GM10847 (cell line): ENCODE measurements at regions not wholly inside any gene's neighbourhood (a gene's known extent, or its start where the extent isn't known, plus 50 kb on each side); places are given as distances from the start of the nearest gene placed in this dataset.

Experiments
- POLR2A ChIP-seq: IDR thresholded peaks from 2 replicates; pipeline ENCODE4 v1.6.1; 2011; ENCODE audit not compliant: insufficient read length; ENCODE audit errors: extremely low read depth

DNA sequence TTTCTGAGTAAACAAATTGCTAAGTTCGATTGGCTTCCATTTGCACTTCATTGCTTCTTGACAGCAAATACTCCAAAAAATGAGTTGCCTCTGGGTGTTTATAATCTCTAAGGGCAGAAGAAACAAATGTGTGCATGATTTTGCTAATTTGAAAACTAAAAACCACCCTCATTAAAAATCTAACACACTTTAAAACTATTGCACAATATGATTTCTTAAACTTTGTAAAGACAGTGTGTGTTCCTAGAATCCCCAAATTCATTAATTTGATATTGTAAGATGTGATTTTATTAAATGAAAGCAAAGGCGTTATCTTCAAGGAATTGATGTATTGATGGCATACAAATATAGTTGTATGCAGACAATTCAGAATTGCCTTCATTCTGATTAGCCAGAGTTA is 350.9 kb downstream of the OLFM3 start:
- no peak for TF ChIP-seq POLR2A

DNA sequence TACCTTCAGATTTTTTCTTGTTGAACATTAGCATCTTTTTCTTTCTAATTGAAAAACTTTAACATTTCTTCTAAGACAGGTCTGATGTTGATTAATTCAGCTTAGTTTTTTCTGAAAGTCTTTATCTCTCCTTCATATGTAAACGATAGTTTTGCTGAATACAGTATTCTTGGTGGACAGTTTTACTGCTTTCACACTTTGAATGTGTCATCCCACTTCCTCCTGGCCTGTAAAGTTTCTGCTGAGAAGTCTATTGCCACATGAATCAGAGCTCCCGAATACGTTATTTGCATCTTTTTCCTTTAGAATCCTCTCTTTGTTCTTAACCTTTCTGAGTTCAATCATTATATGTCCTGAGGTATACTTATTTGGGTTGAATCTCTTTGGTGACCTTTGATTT is 344.2 kb downstream of the OLFM3 start:
- no peak for TF ChIP-seq POLR2A

DNA sequence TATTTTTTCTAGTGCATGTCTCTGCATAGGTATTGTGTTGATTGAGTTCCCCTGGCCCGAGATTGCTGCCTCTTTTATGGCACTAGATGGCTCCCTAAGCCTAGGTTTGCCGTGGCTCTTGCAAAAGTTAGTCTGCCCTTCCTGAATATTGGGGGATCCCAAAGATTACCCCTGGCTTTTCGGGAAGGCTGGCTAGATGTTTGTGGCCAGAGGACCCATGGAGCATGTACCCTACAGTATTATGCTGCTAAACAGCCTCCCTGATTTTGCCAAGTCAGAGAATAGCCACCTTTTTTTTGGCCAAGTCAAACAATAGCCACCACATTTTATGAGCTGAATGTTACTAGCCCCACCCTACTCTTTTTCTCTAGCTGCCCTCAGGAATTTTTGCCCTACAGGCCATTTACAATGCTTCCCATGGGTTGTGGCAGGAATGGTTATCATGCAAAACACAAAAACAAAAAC is 343.2 kb downstream of the OLFM3 start:
- TF ChIP-seq POLR2A = no peak

DNA sequence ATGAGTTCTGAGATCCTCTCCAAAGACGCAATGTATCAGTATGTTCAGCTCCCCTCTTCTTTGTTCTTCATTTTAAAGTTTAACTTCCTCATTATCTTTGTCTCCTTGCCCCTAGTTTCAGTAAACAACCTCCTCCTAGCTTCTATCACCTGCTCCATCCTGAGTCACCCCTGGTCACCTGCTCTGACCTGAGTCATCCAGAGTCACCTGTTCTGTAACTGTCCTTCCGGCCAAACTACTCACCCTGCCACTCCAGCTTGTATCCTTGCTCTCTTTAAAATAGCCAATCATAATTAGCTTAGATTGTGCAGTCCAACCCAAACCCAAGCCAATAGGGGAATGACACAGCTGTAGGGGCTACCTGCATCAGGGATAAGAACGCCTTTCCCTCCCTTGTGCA is 332.0 kb downstream of the OLFM3 start:
- no peak for TF ChIP-seq POLR2A

DNA sequence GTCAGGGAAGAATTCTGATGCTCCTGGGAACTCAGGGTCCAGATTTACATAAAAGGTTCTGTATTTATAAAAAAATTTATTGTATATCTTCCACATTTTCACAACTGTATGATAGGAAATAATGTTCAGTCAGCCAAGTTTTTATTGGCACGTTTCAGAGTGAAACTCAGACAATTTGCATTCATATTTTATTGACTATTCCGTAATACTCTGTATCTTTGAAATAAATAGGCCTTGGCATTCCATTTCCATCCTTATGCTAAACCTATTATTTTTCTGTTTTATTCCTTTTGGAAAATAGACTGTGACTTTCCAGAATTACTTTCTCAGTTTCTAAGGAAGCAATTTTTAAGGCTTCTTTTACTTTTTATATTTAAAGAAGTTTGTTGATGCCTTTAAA is 329.0 kb downstream of the OLFM3 start:
- TF ChIP-seq POLR2A = no peak

DNA sequence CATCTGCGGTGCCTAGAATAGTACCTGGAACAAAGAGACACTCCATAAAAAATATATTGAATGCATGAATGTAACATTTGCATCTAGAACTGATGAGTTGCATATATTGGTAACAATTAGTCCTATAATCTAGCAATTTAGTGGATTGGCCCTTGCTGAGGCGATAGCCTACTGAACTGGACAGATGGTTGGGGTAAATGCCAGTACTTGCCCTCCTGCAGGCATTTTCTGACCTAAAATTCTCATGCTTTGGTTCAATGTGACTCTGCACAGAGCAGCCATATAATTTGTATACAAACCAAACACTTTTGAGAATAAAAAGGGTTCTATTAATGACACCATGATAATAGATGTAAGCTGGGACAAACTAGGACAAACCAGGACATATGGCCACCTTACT is 313.6 kb downstream of the OLFM3 start:
- TF ChIP-seq POLR2A = no peak

DNA sequence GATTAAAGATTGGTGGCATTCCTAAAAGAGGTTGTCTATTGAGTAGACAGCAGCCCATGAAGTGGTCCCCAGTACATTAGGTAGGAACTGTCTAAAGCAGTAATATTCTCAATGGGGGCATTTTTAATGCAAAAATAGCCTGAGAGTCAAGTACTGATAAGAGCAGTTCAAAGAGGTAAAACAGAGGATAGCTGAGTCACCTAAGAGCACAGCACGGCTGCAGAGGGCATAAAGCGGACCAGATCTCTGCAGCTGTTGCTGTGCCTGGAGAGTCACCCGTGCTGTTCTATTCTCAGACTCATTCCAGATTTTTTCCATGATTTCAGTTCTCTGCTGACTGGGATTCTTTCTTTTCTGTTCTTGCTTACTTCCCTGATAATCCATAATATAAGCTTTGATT is 313.2 kb downstream of the OLFM3 start:
- TF ChIP-seq POLR2A = no peak

DNA sequence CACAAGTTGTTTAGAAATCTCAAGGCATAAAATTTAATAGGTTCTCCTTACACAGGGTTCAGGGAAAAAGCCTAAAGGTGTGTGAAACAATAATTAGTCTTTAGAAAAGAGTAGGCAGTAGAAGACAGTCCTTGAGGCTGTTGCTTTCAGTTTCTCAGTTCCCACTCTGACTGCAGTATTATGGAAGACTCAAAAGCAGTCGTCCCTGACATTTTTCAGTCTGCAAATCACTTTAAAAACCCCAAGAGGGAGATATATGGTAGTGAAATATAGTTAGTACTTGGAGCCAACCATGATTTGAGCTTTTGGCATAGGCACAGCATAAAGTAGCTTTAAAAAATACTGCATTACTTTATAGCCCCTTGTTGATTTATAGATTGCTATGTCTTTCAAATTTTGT is 299.7 kb downstream of the OLFM3 start:
- no peak for TF ChIP-seq POLR2A

DNA sequence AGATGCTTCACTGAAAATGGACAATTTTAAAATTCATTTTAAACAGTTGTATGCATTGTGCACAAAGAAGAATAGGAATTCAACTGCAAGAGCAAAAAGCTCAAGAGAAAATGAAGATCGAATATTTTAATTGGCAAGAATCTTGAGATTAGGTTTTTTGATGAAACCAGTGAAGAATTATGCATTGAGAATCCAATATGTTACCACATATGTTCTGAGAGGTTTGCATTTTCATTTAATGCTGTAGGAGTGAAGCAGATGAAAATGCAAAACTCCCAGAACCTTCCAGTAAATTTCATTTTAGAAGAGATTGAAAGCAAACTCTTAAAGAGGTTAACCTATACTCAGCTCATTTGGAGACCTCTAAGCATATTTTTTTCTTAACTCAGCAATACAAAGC is 298.0 kb downstream of the OLFM3 start:
- no peak for TF ChIP-seq POLR2A

DNA sequence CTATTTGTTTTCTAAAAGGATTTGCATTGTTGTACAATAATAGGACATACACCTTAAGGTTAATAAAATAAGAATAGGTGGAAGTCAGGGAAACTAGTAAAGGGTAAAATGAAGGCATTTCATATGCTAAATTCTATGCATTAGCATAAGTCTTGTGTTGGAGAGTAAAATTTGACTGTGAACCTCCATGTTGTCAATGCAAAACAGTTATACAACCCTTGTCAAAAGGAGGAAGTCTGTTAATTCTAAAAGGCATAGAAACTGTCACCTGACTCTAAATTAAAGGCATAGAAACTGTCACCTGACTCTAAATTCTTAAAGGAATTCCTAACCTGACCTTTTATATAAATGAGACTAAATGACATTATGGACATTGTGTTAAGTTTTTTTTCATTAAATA is 291.8 kb downstream of the OLFM3 start:
- TF ChIP-seq POLR2A = no peak

DNA sequence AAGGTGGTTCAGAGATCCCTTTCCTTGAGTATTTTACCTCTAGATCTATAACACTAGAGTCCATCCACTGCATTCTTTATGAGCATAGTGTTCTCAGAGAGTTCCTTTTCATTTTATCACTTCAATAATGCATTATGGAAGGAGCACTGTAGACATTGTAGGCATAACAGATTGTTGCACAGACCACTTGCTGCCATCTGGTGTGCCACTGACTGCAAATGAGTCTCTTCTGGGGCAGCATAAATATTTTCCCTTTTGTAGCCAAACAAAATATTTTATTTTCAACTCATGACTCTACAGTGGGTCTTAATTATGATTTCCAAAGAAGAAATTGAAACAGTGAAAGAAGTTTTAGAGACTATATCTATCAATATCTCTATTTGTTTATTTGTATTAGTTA is 290.4 kb downstream of the OLFM3 start:
- TF ChIP-seq POLR2A = no peak

DNA sequence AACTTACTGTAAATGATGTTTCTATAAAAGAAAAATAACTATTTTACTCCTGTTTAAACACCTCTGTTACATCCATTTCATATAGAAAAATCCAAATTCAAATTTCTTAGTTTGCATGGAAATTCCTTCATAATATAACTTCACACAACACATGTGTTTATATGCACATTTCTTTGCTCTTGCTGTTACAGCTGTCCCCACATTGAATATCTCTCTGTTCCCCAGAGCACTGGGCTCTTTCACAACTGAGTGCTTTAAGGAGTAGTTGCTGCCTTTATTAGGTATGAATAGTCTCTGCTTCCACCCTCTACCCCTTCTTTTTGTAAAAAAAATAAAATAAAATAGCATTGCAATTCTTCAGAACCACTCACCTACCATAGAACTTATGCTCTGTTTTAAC is 287.0 kb downstream of the OLFM3 start:
- no peak for TF ChIP-seq POLR2A

DNA sequence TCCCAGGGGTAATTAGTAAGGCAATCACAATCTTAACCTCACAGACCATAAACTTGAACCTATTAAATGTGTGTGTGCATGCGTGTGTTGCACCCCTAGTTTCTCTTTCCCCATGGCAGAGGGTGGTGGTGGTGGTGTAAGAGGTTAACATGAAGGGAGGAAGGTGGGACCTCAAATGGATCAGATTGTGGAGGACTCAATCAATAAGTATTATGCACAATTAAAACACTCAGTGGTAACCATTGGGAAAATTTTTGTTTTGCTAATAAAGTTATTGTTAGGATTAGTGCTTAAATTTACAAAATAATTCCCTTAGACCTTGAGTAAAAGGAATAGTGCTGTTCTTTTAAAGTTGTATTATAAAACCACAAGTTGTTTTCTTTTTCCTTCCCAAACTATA is 283.0 kb downstream of the OLFM3 start:
- no peak for TF ChIP-seq POLR2A

DNA sequence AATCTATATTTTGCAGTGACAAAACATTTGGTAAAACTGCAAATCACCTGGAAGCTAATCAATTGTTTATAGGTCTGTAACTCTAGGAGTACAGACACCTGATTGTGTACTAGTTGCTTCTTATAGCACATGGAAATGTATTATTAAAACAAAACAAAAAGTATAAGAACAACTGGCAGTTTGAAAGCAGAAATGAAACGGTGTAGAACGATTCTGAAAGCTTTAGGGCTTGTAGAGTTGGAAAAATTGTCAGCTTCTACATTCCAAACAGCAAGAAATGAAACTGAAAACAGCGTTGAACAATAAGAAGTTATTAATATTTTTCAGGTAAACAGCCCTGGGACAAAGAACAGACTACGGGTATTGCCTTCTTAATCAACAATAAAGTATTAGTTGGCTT is 273.3 kb downstream of the OLFM3 start:
- TF ChIP-seq POLR2A = no peak

DNA sequence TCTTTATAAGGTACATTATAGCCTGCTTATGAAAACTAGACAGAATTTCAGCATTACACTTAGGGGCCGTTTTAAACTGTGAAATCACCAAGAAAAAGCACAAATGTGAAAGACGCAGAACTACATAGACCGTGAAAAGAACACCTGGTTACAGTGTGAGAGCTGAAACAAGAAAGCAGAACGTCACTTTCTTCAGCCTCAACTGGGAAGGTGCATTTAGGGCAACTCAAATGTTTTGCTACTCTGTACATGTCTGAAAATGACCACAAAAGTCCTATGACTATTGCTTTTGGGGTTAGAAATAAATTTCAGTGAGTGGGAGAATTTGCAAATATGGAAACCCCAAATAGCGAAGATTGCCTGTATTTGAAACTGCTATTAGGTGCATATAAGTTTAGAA is 268.7 kb downstream of the OLFM3 start:
- TF ChIP-seq POLR2A = no peak

DNA sequence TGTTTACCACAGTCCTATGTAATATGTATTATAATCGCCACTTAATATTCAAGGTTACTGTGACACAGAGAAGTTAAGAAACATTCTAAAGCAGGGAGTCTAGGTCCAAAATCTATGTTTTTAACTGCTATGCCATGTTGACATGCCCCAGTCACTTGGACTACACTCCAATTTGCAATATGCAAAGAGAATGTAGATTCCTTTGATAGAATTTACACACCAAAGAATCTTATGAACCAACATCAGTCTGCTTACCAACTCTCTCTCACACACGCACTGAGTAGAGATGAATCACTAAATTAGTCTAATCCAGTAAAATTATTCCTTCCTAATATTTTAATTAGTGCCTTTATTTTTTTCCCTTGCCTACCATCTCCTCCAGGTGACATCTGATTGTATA is 266.2 kb downstream of the OLFM3 start:
- no peak for TF ChIP-seq POLR2A

DNA sequence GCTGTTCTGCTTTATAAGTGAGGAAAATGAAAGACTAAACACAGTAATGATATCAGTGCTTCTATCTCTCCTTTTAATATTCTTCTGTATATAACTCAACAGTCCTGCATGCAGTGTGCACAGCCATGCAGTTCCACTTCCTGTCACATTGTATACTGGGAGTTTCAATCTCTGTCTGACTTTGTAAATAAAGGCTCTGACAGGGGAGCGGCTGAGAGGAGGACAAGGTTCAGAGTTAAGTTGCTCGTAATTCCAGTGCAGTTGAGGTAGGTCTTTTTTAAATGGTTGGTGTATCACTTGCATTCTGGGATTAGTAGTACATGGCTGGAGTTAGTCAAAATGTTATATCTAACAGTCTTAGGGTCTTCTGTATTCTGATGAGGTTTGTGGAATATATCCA is 264.5 kb downstream of the OLFM3 start:
- TF ChIP-seq POLR2A = no peak

DNA sequence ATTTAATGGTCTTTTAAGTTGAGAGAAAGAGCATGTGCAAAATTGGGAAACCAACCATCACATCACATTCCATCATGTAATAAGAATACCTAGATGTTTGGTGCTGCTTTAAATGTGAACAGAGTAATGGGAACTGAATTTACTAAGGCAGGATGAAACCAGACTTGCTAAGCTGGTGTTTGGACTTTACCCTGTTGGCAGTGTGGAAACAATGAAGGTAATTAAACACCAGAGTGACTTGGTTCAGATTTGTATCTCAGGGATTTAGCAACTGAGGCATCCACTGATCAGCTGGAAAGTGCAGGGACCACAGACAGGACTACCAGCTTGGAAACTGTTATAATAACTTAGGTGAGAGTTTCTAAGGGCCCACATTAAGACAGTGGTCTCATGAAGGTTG is 263.4 kb downstream of the OLFM3 start:
- TF ChIP-seq POLR2A = no peak

DNA sequence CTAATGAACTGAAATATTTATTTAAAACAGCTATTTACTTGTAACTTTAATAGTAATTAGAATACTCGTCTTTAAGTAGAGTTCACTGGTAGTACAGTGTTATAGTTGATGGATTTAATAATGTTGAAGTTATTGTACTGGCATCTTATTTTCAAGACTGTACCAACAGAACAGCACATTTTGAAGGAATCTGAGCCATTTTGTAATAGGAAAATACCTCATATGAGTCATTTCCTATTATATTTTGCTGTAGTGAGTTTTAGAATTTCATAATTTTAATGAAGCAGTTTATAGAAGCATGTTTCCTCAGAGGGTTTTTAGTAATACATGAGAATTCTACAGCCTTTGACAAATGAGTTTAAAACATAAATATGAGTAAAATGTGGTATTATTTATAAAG is 258.3 kb downstream of the OLFM3 start:
- TF ChIP-seq POLR2A = no peak

DNA sequence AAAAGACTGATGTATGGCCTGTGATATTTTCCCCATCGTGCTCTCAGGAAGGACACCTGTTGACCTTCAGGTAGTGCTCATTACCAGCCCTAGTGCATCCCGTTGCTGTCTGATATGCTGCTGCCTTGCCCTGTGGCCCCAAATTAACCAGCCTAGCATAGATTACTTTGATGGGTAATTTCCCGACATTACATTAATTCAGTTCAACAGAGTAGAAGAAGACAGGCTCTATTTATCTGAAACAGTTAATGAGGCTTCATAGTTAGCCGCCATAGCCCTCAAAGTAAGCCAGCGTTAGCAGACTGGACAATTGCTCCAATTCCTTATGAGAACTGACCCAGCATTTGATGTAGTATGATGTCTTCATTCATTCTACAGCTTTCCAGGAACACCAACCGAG is 257.6 kb downstream of the OLFM3 start:
- TF ChIP-seq POLR2A = no peak
